Neural crest cell (in vitro differentiated cells): ENCODE measurements at regions not wholly inside any gene's neighbourhood (a gene's known extent, or its start where the extent isn't known, plus 50 kb on each side); places are given as distances from the start of the nearest gene placed in this dataset.
"Not testable (repeated sequence)": the region's sequence is repeated elsewhere in the genome, so short reads cannot be mapped to it uniquely, and the experiment has no call there.

Source experiments
- DNase-seq: peaks from one replicate; pipeline ENCODE4 v3.0.0; 2021; ENCODE audit warnings: low read depth, mixed read lengths, low spot score
- H3K27ac Mint-ChIP-seq: one replicate; pipeline ENCODE4 v1.8.0; 2021; ENCODE audit warnings: mild to moderate bottlenecking, mixed read lengths; ENCODE audit not compliant: unreplicated experiment
- H3K27me3 Mint-ChIP-seq: 2 replicates; pipeline ENCODE4 v1.8.0; 2021; ENCODE audit warnings: low read depth, mild to moderate bottlenecking, mixed read lengths
- H3K36me3 Mint-ChIP-seq: 2 replicates; pipeline ENCODE4 v1.8.0; 2021; ENCODE audit warnings: low read depth, mild to moderate bottlenecking, mixed read lengths
- H3K4me1 Mint-ChIP-seq: 2 replicates; pipeline ENCODE4 v1.8.0; 2021; ENCODE audit warnings: mixed read lengths
- H3K4me3 Mint-ChIP-seq: one replicate; pipeline ENCODE4 v1.8.0; 2021; ENCODE audit warnings: mild to moderate bottlenecking, mixed read lengths
- H3K9me3 Mint-ChIP-seq: 2 replicates; pipeline ENCODE4 v1.8.0; 2021; ENCODE audit warnings: mixed read lengths
- CTCF ChIP-seq: fragments of 200-600 bp; sonication (generic); conservative IDR thresholded peaks from 2 replicates; pipeline ENCODE4 v1.5.0; 2021; ENCODE audit warnings: antibody characterized with exemption, mild to moderate bottlenecking

- no peak for TF ChIP-seq CTCF
- DNase-seq, result no peak
- H3K27me3 Mint-ChIP-seq, result no peaks in the 10 kb centered on the region
- H3K36me3 Mint-ChIP-seq, result no peaks in the 10 kb centered on the region
- no peaks in the 10 kb centered on the region for H3K9me3 Mint-ChIP-seq
- no peak overlapping the region for H3K4me3 Mint-ChIP-seq
- H3K4me1 Mint-ChIP-seq, result no peaks in the 10 kb centered on the region
- H3K27ac Mint-ChIP-seq, result no peak overlapping the region
Measured at GRCh38 chr16:14384745-14385144, 245.3 kb downstream of the PARN start.

- not testable (repeated sequence) for H3K27me3 Mint-ChIP-seq, H3K36me3 Mint-ChIP-seq, H3K27ac Mint-ChIP-seq
Measured at GRCh38 chr16:14383844-14384243, 246.2 kb downstream of the PARN start.

DNA sequence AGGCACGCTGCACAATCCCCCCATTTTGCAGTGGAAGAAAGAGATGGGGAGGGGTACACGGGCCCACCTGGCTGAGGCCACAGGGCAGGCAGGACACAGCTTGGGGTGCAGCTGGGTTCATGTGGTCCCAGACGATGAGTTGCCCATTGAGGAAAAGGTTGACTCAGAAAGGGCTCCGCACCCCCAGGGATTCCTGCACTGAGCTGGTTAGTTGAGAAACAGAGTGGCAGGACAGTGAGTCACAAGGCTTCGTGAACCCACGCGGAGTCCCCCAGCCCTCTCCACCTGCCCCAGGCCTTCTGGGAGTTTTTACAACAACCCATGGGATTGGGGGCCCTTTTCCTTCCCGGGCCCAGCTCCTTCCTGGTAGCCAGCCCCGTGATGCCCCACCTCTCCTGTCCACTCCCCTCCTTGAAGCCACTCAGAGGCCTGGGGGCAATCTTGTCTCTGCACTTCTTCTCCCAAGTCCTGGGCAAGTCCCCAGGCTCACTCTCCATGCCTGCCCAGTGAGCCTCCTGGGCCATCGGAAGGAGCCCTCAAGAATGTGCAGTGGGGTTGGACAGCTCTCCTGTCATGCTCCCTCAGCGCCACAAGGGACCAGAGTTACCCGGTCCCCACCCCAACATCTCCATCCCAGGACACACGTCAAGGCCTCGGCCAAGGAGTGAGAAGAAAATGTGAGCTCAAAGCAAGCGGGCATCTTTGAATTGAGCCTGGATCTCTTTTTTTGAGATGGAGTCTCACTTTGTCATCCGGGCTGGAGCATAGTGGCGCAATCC, 251.2 kb downstream of the PARN start:
- H3K27me3 Mint-ChIP-seq, result no peaks in the 10 kb centered on the region
- no peak for TF ChIP-seq CTCF
- H3K9me3 Mint-ChIP-seq, result no peaks in the 10 kb centered on the region
- DNase-seq, result no peak
- no peaks in the 10 kb centered on the region for H3K4me1 Mint-ChIP-seq
- no peaks in the 10 kb centered on the region for H3K36me3 Mint-ChIP-seq
- H3K4me3 Mint-ChIP-seq, result no peak overlapping the region
- H3K27ac Mint-ChIP-seq, result no peak overlapping the region

More at GRCh38 chr16:14383844-14384243, 246.2 kb downstream of the PARN start:
- not testable (repeated sequence) for H3K4me1 Mint-ChIP-seq, H3K4me3 Mint-ChIP-seq, DNase-seq, H3K9me3 Mint-ChIP-seq

DNA sequence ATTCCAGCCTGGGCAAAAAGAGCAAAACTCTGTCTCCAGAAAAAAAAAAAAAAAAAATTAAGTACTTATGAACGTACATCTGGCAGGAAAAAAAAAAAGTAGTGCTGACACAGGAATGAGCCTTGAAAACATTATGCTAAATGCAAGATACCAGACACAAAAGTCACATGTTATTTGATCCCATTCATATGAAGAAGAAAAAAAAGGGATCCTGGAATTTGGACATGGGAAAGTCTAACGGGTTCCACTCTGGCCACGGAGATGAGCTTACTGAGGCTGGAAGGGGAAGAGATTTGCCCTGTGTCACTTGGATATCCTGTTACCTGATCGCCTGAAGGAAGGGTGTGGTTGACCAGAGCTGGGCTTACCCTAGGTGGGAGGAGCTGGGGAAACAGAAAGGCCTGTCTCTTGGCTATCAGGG, 251.9 kb downstream of the PARN start:
- Mint-ChIP-seq H3K4me1 (no peaks in the 10 kb centered on the region), H3K36me3 (no peaks in the 10 kb centered on the region), H3K9me3 (no peaks in the 10 kb centered on the region), H3K27ac (no peak overlapping the region), H3K4me3 (no peak overlapping the region), H3K27me3 (no peaks in the 10 kb centered on the region)
- no peak for DNase-seq
- TF ChIP-seq CTCF, result no peak

DNA sequence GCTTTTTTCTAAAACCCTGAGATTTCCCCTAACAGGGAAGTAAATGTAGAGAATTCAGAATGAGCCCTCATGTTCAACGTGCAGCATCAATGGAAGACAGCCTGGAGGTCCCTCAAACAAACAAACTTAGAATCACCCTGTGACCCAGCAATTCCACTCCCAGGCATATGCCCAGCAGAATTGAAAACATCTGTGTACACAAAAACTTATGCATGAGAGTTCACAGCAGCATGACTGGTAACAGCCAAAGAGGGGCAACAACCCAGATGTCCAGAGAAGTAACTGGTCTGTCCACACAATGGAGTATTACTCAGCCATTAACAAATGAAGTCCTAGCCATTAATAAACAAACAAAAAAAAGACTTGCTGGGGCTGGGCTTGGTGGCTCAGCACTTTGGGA, 252.7 kb downstream of the PARN start:
- H3K4me3 Mint-ChIP-seq, result no peak overlapping the region
- no peaks in the 10 kb centered on the region for H3K36me3 Mint-ChIP-seq
- H3K9me3 Mint-ChIP-seq, result no peaks in the 10 kb centered on the region
- TF ChIP-seq CTCF, result no peak
- no peak for DNase-seq
- H3K27ac Mint-ChIP-seq, result no peak overlapping the region
- no peaks in the 10 kb centered on the region for H3K4me1 Mint-ChIP-seq
- no peaks in the 10 kb centered on the region for H3K27me3 Mint-ChIP-seq

DNA sequence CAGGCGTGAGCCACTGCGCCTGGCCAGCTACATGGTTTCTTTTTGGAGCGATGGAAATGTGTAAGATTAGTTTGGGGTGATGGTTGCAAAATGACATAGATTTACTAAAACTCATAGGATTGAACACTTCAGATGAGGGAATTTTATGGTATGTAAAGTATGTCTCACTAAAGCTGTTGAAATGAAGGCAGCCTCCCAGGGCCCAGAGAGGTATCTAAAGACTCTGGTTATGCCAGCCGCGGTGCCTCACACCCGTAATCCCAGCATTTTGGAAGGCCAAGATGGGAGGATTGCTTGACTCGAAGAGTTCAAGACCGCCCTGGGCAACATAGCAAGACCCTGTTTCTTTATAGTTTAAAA, 254.9 kb downstream of the PARN start:
- Mint-ChIP-seq H3K27ac (no peak overlapping the region), H3K27me3 (no peaks in the 10 kb centered on the region), H3K36me3 (no peaks in the 10 kb centered on the region), H3K4me1 (no peaks in the 10 kb centered on the region), H3K9me3 (no peaks in the 10 kb centered on the region), H3K4me3 (no peak overlapping the region)
- TF ChIP-seq CTCF, result no peak
- no peak for DNase-seq
